NCI-H748 treated with DMSO at 0.1 percent for 48 hours (cell line): ENCODE measurements at regions not wholly inside any gene's neighbourhood (a gene's known extent, or its start where the extent isn't known, plus 50 kb on each side); places are given as distances from the start of the nearest gene placed in this dataset.
"Not testable (repeated sequence)": the region's sequence is repeated elsewhere in the genome, so short reads cannot be mapped to it uniquely, and the experiment has no call there.

Source experiments
- DNase-seq: peaks from one replicate; lab custom pipeline; 2025; lab: John Stamatoyannopoulos, UW

DNA sequence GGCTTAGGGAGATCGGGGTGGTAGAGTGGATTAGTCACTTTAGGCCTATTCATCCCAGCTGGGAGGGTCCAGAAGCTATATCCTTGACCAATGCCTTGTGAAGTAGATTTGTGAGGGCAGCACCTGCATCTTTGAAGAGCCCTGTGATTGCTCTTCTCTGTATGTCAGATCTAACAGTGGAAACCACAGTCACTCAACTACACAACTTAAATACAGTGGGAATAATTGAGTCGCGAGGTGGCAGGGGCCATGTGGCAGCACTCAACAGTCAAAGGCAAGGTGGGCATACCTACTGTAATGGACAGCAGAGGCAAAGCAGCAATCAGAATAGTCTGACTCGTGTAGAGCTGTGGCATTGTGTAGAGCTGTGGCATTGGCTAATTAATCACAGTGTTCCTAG lies 202.1 kb upstream of the KIF2A start:
- not testable (repeated sequence) for DNase-seq

DNA sequence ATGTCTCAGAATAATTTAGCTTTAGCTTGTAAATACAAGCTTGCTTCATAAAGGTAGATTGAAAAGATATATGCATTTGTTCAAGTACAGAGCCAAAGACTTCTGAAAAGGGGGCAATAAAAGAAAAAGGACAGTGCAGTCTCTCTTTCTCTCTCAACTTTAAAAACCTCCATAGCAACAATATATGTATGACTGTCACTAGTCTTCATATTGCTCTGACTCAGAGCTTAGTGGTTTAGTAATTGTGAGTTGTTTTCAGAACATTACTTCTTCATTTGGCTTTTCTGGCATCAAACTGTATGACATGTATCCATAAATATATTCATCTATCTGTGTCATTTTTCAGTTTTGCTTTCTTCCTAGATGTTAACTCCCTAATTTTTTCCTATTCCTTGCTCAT lies 194.6 kb upstream of the KIF2A start:
- DNase-seq, result no peak

DNA sequence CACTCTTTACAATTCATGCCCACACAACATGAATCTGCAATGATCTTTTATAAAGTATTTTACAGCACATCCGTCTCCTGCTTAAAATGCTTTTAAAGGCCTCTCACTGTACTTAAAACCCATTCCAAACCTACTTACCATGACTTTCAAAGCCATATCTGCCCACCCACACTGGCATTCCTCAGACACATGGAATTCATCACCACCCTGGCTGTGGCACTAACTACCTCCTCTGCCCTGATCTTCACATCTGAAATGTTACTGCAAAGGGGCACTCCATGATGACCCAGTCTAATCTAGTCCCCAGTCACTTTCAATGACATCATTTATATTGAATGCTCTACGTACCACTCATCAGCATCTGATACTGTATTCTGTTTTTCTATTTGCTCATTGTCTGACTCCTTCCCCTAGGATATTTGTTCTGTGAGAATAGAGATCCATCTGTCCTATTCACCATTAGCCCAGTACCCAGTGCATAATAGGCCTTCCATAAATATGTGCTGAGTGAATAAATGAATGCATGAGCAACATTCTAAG lies 193.2 kb upstream of the KIF2A start:
- DNase-seq, result no peak

- DNase-seq, result no peak
Observed at GRCh38 chr5:62115014-62115413, 191.0 kb upstream of the KIF2A start.

DNA sequence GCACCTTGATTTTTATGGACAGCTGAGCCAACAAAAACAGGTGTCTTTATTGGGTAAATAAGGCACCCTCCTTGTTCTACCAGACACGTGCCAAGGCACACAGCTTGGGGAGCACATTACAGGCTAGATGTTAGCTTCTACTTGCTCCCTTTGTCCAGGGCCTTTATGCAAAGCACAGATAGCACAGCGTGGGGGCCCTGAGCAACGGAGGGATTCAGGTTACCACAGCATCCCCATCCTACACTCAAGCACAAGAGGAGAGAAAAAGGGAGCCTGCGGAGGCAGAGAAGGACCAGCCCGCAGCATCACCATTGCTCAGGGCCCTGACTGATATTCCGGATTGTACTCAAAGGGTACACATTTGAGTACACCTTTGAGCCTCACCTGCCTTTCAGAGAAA lies 181.7 kb upstream of the KIF2A start:
- DNase-seq, result peak; percentile 14

- no peak for DNase-seq
Observed at GRCh38 chr5:62126090-62126489, 179.9 kb upstream of the KIF2A start.

GRCh38 chr5:62127098-62127736 lies 178.8 kb upstream of the KIF2A start:
- no peak for DNase-seq

DNA sequence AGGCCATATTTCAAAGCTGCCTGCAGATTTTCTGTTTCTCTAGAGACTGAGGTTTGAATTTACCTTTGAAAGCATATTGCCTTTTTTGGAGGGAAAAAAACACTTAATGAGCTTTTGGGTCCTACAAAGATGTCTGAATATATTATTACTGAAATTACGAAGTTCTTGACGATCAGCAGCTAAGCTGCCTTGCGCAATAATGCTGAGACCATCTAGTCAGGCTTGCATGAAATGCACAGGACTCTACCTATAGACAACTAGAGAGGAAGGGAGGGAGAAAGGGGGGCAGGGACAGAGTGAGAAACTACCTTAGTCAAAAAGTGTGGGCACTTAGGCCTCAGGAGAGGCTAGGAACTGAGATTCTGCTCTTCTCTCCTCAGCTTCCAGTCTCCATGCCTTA lies 175.9 kb upstream of the KIF2A start:
- DNase-seq, result no peak

- DNase-seq, result no peak
Observed at GRCh38 chr5:62132276-62132675, 173.7 kb upstream of the KIF2A start.

- no peak for DNase-seq
Observed at GRCh38 chr5:62133426-62133825, 172.6 kb upstream of the KIF2A start.

GRCh38 chr5:62134811-62135210 lies 171.2 kb upstream of the KIF2A start:
- no peak for DNase-seq

DNA sequence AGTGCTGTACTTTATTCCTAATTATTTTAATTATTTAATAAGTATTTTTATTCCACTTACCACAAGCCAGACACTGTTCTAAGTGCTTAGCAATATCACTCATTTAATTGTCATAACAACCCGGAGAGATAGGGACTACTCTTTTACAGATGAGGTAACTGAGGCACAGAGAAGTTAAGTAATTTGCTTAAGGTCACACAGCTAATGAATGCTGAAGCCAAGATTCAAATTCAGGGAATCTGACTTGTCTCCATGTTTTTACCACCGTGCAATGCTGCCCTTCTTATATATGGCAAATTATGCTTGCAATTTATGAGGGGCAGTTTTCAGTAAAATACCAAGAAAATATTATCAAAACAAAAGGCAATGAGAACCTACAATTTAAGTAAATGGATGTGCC lies 168.4 kb upstream of the KIF2A start:
- no peak for DNase-seq

- no peak for DNase-seq
Observed at GRCh38 chr5:62138607-62139006, 167.4 kb upstream of the KIF2A start.

- no peak for DNase-seq
Observed at GRCh38 chr5:62139741-62140140, 166.3 kb upstream of the KIF2A start.

GRCh38 chr5:62142351-62142750 lies 163.7 kb upstream of the KIF2A start:
- no peak for DNase-seq

DNA sequence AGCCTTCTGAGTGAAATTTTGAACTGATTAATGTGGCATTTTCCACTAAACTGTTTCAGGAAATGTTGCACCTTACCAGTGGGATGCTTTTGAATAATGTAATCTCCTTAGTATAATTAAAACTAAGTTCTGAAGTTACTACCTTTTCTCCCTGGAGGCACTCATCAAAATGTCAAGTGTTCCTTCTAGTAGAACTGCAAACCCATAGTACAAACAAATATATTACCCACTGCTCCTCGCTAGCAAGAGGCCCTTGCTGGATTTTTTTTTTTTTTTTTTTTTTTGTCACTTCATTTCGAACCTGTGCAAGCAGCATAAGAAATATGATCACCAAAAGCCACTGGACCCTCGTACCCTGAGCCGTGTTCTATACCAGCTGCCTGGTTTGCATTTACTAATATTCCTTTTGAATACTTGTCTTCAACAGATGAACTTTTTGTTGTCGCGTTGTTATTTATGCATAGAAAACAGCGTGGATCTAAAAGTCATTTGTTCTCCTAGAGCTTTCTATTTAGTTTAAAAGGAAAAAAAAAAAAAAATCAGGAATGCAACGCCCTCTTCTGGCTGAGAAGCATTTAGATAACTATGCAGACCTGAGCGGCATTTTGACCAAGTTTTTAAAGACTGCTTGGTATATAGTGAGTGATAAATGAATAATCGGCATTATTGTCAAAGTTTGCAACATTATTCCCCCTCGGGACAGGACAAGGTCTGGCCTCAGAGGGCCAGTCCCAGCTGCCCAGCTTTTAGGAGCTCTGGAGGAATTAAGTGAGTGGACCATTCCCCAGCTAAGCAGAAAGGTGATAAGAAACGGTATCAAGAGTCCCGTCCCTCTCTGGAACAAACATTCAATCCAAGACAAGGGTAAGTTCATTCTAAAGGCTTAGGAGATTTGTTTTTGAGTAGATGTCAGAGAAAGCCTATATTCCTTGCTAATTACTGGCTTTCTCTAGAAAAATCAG lies 162.5 kb upstream of the KIF2A start:
- peak; percentile 17 for DNase-seq

DNA sequence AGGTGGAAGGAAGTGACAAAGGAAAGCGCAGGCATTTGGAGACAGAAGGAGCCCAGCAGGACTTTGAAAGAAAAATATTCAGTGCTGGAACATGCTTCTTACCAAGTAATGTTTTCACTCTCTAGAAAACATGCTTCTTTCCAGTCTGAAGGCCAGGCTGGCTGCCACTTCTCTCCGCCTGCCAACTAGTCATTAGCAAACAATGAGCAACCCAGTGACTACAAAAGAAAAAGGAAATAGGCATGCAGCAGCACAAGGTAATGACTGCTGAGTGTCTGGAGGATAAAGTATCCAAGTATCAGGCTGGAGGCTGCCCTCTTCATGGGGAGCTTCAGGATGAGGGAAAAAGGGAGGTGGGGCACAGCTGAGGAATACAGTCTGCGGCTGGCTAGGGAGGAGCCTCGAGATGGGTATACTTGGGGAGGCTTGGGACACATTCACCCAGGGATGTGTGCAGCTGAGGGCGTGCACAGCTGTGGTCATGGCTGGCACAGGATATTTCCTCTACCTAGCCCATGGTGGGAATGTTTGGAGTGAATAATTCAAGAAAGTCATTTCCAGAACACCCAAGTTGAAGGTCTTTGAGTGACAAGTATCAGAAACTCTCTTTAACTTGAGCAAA lies 161.5 kb upstream of the KIF2A start:
- DNase-seq, result peak; percentile 35

- no peak for DNase-seq
Observed at GRCh38 chr5:62149879-62150278, 156.1 kb upstream of the KIF2A start.

- DNase-seq, result peak; percentile 79
Observed at GRCh38 chr5:62152394-62153087, 153.5 kb upstream of the KIF2A start.

DNA sequence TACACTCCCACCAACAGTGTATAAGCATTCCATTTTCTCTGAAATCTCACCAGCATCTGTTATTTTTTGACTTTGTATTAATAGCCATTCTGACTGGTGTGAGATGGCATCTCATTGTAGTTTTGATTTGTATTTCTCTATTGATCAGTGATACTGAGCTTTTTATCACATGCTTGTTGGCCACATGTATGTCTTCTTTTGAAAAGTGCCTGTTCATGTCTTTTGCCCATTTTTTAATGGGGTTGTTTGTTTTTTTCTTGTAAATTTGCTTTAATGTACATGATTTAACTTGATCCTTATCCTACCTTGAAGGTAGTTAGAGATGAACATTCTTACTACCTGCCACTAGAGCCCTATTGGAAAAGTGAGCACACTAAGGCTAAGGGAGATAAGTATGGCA lies 151.2 kb upstream of the KIF2A start:
- DNase-seq, result no peak

DNA sequence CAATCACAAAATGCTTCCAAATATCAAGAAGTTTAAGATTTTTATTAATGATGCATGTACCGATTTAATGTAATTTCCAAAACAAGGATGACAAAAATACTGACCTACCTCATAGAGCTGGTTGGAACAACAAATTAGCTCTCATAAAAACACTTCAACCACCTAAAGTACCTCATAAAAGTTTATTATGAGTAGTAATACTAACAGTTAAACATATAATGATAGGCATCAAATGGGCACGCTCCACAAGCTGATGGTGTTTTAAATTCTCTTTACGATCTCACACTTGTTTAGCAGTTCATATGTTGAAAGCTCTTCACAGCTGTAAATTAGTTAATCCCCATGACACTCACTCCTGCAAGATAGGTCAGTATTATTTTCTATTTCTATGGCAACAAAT lies 150.0 kb upstream of the KIF2A start:
- DNase-seq, result peak; percentile 21

- peak; percentile 78 for DNase-seq
Observed at GRCh38 chr5:62167561-62168057, 138.4 kb upstream of the KIF2A start.
